ENCODE measurements at regions not wholly inside any gene's neighbourhood (a gene's known extent, or its start where the extent isn't known, plus 50 kb on each side); places are given as distances from the start of the nearest gene placed in this dataset.
"Not testable (repeated sequence)": the region's sequence is repeated elsewhere in the genome, so short reads cannot be mapped to it uniquely, and the experiment has no call there.

GRCh38 chr1:78250201-78250600, 204.4 kb downstream of the GIPC2 start:
- DNase-seq, result no peak

DNA sequence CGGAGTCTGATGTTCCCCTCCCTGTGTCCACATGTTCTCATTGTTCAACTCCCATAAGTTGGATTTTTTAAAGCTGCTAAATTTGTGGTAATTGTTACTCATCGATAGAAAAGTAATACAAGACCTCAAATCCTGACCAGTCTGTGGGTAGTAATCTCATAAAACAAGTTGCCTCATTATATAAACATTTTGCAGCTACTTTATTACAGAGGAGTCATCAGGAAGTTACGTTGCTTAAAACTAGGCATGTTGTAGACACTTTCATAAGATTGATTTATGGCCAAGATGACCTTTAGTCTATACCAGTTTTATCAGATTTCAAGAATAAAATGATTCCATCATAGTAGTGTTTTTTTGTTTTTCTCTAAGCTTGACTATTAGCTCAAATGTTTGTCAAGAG, 208.8 kb downstream of the GIPC2 start:
- no peak for DNase-seq

GRCh38 chr1:78255383-78255782, 209.6 kb downstream of the GIPC2 start:
- no peak for DNase-seq

GRCh38 chr1:78255846-78256245, 210.1 kb downstream of the GIPC2 start:
- no peak for DNase-seq

DNA sequence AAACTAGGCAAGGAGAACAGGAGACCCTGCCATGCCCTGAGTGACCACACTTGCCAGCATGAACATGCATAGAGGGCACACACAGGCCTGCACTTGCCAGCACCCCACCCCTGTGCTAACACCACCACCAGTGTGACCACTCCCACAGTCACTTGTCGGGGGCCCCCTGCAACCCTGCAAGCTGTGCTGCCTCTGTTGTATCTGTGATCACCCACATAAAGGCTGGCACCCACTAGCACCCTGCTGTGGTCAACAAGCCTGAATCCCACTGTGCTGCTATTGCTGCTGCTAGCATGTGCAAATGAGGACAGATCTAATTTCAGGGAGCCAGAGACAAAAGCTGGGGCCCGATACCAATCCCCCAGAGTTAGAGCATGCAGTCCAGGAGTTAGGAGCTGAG, 217.7 kb downstream of the GIPC2 start:
- no peak for DNase-seq

GRCh38 chr1:78263946-78264345, 218.2 kb downstream of the GIPC2 start:
- DNase-seq, result no peak

DNA sequence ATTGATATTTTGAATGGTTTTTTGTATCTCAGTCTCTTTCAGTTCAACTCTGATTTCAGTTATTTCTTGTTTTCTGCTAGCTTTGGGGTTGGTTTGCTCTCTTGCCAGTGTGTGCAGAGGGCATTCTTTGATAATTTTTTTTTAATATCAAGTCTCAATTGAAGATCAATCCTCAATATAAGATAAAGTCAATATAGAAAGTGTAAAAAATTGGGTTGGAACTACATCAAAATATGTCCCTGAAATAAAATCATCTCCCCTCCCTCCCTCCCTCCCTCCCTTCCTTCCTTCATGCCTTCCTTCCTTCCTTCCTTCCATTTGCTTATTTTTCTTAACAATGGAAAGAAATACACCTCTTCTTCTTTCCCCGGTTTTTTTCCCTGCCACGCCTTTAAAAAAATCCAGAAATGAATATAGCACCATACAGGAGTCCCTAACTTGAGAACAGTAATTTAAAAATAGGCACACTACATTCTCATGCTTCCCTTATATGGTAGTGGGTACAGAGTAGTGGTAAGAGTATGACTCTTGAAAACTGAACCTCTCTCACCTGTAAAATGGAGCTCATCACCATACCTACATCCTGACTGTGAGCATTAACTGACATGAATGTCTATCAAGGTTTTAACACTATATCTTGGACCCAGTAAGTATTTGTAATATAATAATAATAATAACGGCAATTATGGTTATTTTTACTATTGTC, 221.9 kb downstream of the GIPC2 start:
- DNase-seq, result no peak

- DNase-seq, result no peak
These were observed 221.2 kb upstream of the PTGFR start for GRCh38 chr1:78269591-78269990.

- not testable (repeated sequence) for DNase-seq
These were observed 219.4 kb upstream of the PTGFR start for GRCh38 chr1:78271423-78271822.

DNA sequence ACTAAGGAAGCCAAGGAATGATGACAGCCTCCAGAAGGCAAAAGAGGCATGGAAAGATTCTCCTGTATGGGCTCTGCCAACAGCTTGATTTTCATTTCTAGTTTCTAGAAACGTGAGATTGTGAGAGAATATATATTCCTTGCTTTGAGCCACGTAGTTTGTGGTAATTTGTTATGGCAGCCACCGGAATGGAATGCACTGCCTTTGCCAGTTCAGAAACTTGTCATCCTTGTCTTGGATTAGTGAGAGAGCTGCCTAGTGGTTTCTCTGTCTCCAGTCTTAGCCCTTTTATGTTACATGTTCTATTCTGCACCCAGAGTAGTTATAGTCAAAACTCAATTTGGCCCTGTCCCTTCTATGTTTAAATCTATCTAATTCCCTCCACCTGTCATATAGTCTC, 216.0 kb upstream of the PTGFR start:
- DNase-seq, result no peak

DNA sequence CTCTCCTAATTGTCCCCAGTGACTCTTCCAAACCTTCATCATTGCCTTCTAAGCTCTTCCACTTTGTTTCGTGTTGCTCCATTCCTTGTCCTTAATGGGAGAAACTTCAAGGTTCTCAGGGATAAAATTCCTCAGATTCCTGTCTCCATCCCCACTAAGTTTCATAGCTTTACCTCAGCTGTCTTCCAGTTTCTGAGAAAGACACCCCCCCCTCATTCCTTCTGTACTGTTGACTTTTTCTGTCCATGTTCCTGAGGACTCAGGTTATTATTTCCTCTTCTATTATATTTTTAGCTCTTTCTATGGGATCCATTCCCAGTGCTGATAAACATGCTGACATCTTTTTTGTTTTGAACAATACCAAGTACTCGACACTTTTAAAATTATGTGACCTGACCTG, 215.3 kb upstream of the PTGFR start:
- no peak for DNase-seq

DNA sequence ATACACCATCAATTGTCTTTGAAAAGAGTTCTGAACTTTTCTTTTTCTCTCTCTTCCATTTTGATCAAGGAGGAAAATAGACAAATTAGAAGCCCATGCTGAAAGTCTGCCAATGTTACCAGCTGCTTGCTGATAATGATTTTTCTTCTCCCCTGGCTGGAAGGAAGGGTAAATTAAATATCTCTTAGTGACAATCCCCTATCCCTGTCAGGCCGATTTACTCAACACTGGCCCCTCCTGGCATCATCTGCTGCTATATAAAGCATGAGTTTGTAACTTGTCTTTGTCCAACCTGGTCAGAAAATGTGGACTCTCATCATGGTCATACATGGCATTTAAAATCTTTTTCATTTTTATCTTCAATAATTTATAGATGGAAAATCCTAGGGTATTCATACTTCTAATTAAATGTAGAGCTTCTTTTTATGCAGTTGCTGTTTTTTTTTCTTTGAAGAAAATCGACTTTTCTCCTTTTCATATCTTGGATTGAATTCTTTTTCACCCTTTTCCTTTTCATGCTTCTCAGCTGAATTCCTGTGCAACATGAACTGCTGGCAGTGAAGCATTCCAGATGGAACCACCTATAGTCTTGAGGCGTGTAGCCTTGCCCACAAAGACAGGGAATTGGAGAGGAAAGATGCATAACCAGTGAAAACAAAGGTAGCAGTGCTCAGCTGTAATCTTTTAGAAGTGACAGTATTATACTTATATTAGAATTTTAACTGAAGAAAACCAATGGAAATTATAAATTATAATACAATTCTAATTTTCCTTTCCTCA, 214.7 kb upstream of the PTGFR start:
- no peak for DNase-seq

DNA sequence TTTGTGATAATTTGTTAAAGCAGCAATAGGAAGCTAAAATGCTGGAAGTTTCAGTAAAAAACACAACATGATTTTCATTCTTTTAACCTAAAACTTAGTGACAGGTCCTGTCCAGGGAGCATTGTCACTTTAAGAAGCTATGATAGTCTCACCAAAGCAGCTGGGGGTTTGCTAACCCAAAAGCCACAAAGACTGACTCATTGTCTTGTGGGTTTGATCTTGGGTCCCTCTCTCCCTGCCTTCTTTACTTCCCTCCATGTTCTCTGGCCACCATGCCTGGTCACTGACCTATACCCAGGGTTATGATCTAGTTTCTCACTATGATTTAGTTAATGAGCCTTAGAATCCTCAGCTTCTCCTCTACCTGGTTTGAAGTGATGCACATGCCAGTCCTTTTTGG, 213.5 kb upstream of the PTGFR start:
- DNase-seq, result no peak

DNA sequence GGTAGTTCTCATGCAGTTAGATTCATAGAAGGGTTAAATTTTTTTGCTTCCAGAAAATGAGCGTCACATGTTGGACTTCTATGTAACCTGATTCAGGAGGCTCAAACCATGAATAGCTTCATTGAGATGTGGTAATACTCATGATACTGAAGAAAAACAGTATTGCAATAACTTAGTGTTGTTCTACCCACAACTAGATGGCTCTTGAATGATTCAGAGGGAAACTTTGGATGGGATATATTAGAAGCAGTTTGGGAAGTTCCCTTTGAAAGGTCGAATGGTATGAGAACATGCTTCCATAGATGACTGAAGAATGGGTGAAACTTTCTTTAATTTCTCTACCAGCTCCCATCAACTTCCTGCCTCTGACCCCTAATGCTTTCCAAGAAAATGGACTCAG, 211.7 kb upstream of the PTGFR start:
- DNase-seq, result peak in 1 of 2 donors; percentile 23

DNA sequence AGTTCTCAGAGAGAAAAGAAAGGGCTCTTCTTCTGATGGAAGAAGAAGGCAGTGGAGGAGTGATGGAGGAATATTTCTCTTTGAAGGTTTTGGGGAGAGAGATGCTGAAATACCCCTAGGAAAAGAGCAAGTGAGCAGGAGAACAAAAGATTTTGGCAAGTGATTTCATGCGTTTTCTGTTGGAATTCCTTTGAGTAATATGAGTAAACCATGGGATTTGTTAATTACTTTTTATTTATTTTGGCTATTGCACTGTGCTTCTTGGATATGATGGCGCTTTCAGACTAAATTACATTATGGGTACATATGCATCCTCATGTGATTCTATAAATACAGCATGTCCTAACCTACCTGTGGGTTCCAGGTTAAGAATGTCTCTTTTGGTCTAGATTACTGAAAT, 210.1 kb upstream of the PTGFR start:
- DNase-seq, result no peak

DNA sequence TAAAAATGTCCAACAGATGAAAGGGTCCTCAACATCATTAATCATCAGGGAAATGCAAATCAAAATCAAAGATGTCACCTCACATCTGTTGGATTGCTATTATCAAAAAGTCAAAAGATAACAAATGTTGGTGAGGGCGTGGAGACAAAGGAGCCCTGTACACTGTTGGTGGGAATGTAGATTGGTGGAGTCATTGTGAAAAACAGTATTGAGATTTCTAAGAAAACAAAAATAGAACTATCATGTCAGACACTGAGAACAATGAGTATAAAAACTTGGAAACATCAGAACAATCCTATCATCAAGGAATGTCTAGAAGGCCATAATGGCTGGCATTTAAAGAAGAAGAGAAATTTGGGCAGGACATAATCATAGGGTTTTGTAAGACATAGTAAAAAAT, 209.2 kb upstream of the PTGFR start:
- no peak for DNase-seq

DNA sequence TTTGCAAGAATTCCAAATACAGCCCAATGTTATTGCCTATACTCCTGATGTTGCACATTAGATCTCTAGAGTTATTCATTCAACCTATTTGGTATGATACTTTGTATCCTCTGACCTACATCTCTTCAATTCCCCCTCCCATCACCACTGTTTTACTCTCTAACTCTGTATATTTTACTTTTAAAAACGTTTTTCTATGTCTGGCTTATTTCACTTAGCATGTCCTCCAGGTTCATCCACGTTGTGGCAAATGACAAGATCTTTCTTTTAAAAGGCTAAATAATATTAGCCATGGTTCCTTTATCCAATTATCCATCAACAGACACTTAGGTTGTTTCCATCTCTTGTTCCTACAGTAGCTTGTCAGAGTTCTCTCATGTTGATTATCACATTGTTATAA, 207.1 kb upstream of the PTGFR start:
- DNase-seq, result no peak

- DNase-seq, result no peak
These were observed 206.4 kb upstream of the PTGFR start for GRCh38 chr1:78284354-78284753.

DNA sequence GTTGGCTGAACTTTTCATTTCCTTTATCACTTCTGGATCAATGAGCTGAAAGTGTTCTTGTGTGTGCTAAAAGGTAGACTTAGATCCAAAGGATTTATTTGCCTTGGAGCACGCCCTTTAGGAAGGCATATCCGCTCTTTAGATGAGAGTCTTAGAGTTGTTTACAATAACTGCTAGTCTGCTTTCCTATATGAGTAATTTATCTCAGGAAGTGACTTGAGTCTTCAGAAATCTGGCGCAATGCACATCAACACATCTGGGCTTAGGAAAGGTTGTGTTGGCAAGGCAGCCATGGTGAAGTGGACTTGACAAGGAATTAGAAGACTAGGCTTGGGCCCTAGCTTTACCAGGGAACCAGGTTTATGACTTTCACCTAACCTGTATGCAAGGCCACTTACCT, 204.1 kb upstream of the PTGFR start:
- no peak for DNase-seq

DNA sequence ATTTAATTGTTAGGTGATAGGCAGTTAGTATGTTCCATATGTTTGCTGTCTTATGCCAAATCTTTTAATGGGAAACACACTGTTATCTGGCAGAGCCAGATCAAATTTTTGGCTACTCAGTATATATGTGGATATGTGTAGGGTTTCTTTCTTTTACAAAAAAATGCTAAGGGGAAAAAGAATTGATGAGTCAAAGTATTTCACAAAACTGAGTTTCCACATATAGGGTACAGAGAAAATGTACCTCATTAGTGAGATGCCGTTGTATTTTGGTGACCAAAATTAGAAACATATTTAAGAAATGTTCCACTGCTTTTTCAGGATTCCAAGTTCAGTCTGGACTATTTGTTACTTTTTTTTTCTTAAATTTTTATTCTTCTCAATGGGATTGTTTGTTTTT, 201.2 kb upstream of the PTGFR start:
- DNase-seq, result no peak

DNA sequence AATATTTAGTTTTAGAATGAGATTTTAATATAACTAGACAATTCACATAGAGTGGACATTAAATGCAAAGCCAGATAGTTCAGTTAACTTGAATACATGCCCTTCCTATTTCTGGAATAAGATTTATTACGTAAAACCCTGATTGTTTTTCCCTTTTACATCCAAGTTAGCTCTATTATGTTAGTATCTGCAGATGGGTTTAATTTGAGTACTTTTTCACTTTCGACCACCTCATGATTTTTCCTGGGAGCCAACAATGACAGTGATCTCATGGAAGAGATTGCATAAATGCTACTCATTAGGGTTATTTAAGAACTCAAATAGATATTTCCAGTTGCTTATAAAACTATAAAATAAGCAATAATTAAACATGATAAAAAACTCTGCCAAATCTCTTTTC, 199.4 kb upstream of the PTGFR start:
- no peak for DNase-seq

DNA sequence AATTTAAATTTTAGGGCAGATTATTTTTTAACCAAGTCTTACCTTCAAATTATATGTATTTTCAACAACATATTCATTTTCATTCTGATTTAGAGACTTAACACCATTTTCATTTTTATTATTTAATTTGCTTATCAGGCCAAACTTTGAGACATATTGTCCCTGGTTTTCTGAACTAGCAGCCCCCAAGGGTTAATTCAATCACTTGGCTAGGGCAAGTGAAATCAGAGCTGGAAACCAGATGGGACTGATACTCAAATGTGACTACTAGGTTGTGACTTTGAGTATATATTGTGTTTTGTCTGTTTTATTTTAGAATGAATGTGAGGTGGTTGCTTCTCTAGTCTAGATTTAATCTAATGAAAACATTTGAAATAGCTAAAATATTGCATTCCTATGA, 198.9 kb upstream of the PTGFR start:
- no peak for DNase-seq

- DNase-seq, result no peak
These were observed 198.4 kb upstream of the PTGFR start for GRCh38 chr1:78292361-78292760.

GRCh38 chr1:78297836-78298235, 192.9 kb upstream of the PTGFR start:
- DNase-seq, result no peak

GRCh38 chr1:78298349-78298748, 192.4 kb upstream of the PTGFR start:
- DNase-seq, result no peak

Measured in inflammatory macrophage treated with lipopolysaccharide for 1 hour (primary cell).